T-cell (primary cell): ENCODE measurements at regions not wholly inside any gene's neighbourhood (a gene's known extent, or its start where the extent isn't known, plus 50 kb on each side); places are given as distances from the start of the nearest gene placed in this dataset.

ENCODE experiments used
- ATAC-seq, 4 experiments: fragments of 200-7000 bp in 3 of 4; fragments of 150-1000 bp in 1 of 4; cut with Tn5 transposase; replicated peaks in 1 of 4; 1 replicate in 3 of 4; 2 replicates in 1 of 4; pipeline ENCODE4 v1.10.0; 2021; ENCODE audit warnings: moderate library complexity in 3 of 4, mild to moderate bottlenecking in 2 of 4, moderate number of reproducible peaks in 1 of 4
- CTCF ChIA-PET, 2 donors: fragments of 300-600 bp; sonication (Branson Sonifier 250); formaldehyde crosslinking; loops; one replicate each; lab custom pipeline; 2022; ENCODE audit warnings: antibody characterized with exemption in 2 of 2; lab: Charles Lee
- POLR2A ChIA-PET, 2 donors: fragments of 300-600 bp; sonication (Branson Sonifier 250); formaldehyde crosslinking; loops; one replicate each; lab custom pipeline; 2022; ENCODE audit warnings: antibody characterized with exemption in 2 of 2; lab: Charles Lee
- DNase-seq, 35 experiments: peaks; one replicate each; pipeline versions ENCODE4 v3.0.0 to v3.0.0-alpha.2; 2013 to 2023
- H3K27ac ChIP-seq: one replicate; pipeline ENCODE4 v1.5.1; 2013; ENCODE audit warnings: low read length
- H3K27me3 ChIP-seq, 2 experiments: replicated peaks in 1 of 2; 1 replicate in 1 of 2; 2 replicates in 1 of 2; pipeline versions ENCODE4 v1.6.1 to v1.7.0; 2013; ENCODE audit warnings: low read length in 1 of 2, mixed read lengths in 1 of 2; ENCODE audit not compliant: control insufficient read depth in 2 of 2, insufficient read depth in 2 of 2; ENCODE audit errors: extremely low read depth in 1 of 2
- H3K36me3 ChIP-seq, 2 donors: 1 replicate in 1 of 2; 2 replicates in 1 of 2; pipeline versions ENCODE4 v1.6.1 to v1.7.0; 2013; ENCODE audit warnings: low read length in 1 of 2; ENCODE audit not compliant: control insufficient read depth in 2 of 2, insufficient read depth in 1 of 2; ENCODE audit errors: extremely low read depth in 1 of 2
- H3K4me1 ChIP-seq, 2 experiments: 1 replicate in 1 of 2; 2 replicates in 1 of 2; pipeline versions ENCODE4 v1.6.1 to v1.7.0; 2013; ENCODE audit warnings: low read length in 2 of 2, mixed read lengths in 1 of 2; ENCODE audit not compliant: insufficient read depth in 2 of 2, control insufficient read depth in 1 of 2; ENCODE audit errors: extremely low read depth in 1 of 2
- H3K4me3 ChIP-seq, 2 donors: 1 replicate in 1 of 2; 2 replicates in 1 of 2; pipeline versions ENCODE4 v1.5.1 to v1.7.0; 2013; ENCODE audit warnings: mild to moderate bottlenecking in 2 of 2, low read length in 1 of 2, moderate library complexity in 1 of 2; ENCODE audit not compliant: control insufficient read depth in 1 of 2; ENCODE audit errors: extremely low read depth in 1 of 2
- H3K9me3 ChIP-seq: 2 replicates; pipeline ENCODE4 v1.7.0; 2013
- H3K27ac Mint-ChIP-seq, 2 donors: one replicate each; pipeline ENCODE4 v1.8.0; 2020 to 2021; ENCODE audit warnings: mild to moderate bottlenecking in 2 of 2, mixed read lengths in 2 of 2
- H3K27me3 Mint-ChIP-seq, 2 donors: one replicate each; pipeline ENCODE4 v1.8.0; 2021 to 2022; ENCODE audit warnings: mixed read lengths in 2 of 2
- H3K36me3 Mint-ChIP-seq: one replicate; pipeline ENCODE4 v1.8.0; 2021; ENCODE audit warnings: mixed read lengths
- H3K4me1 Mint-ChIP-seq, 3 donors: one replicate each; pipeline ENCODE4 v1.8.0; 2020 to 2022; ENCODE audit warnings: mixed read lengths in 3 of 3, mild to moderate bottlenecking in 1 of 3
- H3K4me3 Mint-ChIP-seq, 3 donors: one replicate each; pipeline ENCODE4 v1.8.0; 2020 to 2022; ENCODE audit warnings: mild to moderate bottlenecking in 3 of 3, mixed read lengths in 3 of 3, moderate library complexity in 3 of 3
- H3K9me3 Mint-ChIP-seq, 3 donors: one replicate each; pipeline ENCODE4 v1.8.0; 2020 to 2022; ENCODE audit warnings: mixed read lengths in 3 of 3
- WGBS: methylation state at CpG from one replicate; pipeline ENCODE4 v1.1.5; 2013; ENCODE audit warnings: missing lambda C conversion rate; ENCODE audit not compliant: insufficient coverage; 5-methylcytosine and 5-hydroxymethylcytosine counted together

DNA sequence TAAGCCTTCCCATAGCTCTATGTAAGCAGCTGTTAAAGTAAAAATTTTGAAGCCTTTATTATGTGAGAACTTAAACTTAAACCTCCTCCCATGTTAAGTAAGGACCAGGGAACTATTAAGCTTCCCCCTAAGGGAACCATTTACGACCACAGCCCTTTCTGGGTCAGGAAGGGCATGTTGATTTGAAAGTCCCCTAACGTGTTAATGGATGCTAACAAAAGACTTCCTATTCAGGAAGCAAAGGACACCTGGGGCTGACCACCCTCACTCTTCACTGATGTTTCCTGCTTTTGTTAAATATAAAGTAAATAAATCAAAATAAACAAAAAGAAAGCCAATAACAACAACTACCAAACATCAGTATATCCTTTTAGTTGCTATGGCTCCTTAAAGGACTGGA lies 170.6 kb upstream of the RFX3 start:
- H3K27me3 ChIP-seq = peaks cover 0 to 3% of the 10 kb centered on the region in 2 experiments
- no peak for ATAC-seq
- no peaks in the 10 kb centered on the region for H3K36me3 ChIP-seq
- H3K27me3 Mint-ChIP-seq = peaks cover 10 to 25% of the 10 kb centered on the region in 2 donors
- H3K4me3 Mint-ChIP-seq = no peak overlapping the region
- peaks cover 2 to 8% (median 5%) of the 10 kb centered on the region in 3 donors for H3K9me3 Mint-ChIP-seq
- DNase-seq = no peak
- H3K9me3 ChIP-seq = no peaks in the 10 kb centered on the region
- H3K27ac Mint-ChIP-seq = no peak overlapping the region
- H3K4me1 ChIP-seq = no peaks in the 10 kb centered on the region
- no peaks in the 10 kb centered on the region for H3K4me1 Mint-ChIP-seq
- H3K27ac ChIP-seq = no peak overlapping the region
- POLR2A ChIA-PET = no interaction called here
- peaks cover 9% of the 10 kb centered on the region for H3K36me3 Mint-ChIP-seq
- no peak overlapping the region for H3K4me3 ChIP-seq
- CTCF ChIA-PET = no interaction called here
- no CpG with 5 or more reads among the region's 2 CpGs for WGBS

DNA sequence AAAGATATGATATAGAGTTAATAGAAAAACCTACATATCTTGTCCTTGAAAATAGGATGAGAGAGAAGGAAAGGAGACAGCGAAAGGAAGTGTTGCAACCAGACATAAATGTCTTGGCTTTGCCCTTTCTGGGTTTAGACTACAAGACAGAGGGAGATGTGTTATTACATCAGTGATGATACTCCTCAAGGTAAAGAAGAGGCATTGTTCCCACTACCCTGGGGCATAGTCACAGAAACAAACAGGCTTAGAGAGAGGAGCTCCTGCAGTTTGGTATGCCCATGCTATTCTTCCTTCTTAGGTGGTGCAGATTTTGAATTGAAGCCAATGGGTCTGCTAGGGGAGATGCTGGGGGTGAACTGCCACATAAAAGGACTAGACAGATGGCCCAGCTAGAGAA lies 166.8 kb upstream of the RFX3 start:
- ATAC-seq = no peak
- H3K27me3 ChIP-seq = peaks cover 0 to 3% of the 10 kb centered on the region in 2 experiments
- H3K27ac ChIP-seq = no peak overlapping the region
- Mint-ChIP-seq H3K9me3 (peaks cover 2 to 8% (median 5%) of the 10 kb centered on the region in 3 donors), H3K36me3 (peaks cover 8% of the 10 kb centered on the region), H3K4me1 (no peaks in the 10 kb centered on the region), H3K27me3 (peaks cover 2 to 13% of the 10 kb centered on the region in 2 donors), H3K27ac (no peak overlapping the region), H3K4me3 (no peak overlapping the region)
- ChIA-PET CTCF (interaction anchor here in 1 of 2 donors (0.7 kb wide), 2 partner anchors 188 to 1866 kb away, joined by 3 read pairs; no protein-coding TSS in a partner anchor), POLR2A (no interaction called here)
- H3K9me3 ChIP-seq = no peaks in the 10 kb centered on the region
- no CpG with 5 or more reads among the region's 1 CpG for WGBS
- no peaks in the 10 kb centered on the region for H3K36me3 ChIP-seq
- no peaks in the 10 kb centered on the region for H3K4me1 ChIP-seq
- no peak for DNase-seq
- H3K4me3 ChIP-seq = no peak overlapping the region

DNA sequence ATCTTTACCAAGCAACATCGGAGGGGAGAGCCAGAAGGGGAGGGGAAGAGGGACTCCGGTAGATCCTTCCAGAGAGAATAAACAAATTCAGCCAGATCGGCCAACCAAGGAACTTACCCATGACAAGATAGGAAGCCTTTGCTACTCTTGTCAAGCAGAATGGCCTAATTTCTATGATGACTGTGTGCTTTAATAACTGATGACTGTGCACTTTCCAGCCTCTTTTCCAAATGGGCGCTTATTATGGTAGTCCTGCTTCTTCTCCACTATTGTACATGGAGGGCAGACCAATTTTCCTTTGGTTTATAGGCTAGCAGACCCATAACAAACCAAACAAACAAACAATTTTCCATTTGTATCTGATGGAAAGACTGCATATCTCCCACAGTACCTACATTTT lies 163.8 kb upstream of the RFX3 start:
- Histone ChIP-seq H3K9me3 (no peaks in the 10 kb centered on the region), H3K4me1 (no peaks in the 10 kb centered on the region), H3K4me3 (no peak overlapping the region), H3K27me3 (peaks cover 0 to 3% of the 10 kb centered on the region in 2 experiments), H3K36me3 (no peaks in the 10 kb centered on the region), H3K27ac (no peak overlapping the region)
- H3K4me1 Mint-ChIP-seq = no peaks in the 10 kb centered on the region
- no peak overlapping the region for H3K27ac Mint-ChIP-seq
- H3K27me3 Mint-ChIP-seq = peaks cover 0 to 7% of the 10 kb centered on the region in 2 donors
- ChIA-PET CTCF (no interaction called here), POLR2A (no interaction called here)
- H3K36me3 Mint-ChIP-seq = peaks cover 8% of the 10 kb centered on the region
- DNase-seq (no peak), ATAC-seq (no peak)
- H3K4me3 Mint-ChIP-seq = no peak overlapping the region
- H3K9me3 Mint-ChIP-seq = peaks cover 2 to 8% (median 5%) of the 10 kb centered on the region in 3 donors
- no CpG with 5 or more reads among the region's 4 CpGs for WGBS

DNA sequence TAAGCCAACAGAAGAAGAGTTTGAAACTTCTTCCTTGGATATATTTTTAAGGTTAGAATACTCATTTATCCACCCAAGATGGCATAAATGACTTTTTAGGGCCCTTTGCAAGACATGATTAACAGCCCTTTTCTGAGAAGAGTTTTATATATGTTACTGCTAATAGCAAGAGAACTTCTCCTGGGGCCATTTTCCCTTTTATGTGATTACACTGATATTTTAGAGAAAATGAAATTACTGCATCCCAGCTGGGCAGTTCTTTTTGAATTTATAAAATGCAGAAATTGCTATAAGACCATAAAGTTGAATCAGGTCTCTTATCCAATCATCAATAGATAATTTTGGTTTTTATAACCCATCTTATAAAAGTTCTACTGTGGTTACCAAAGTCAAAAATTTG lies 161.3 kb upstream of the RFX3 start:
- H3K4me3 ChIP-seq = no peak overlapping the region
- POLR2A ChIA-PET = no interaction called here
- H3K9me3 Mint-ChIP-seq = peaks cover 0 to 5% (median 0%) of the 10 kb centered on the region in 3 donors
- H3K4me3 Mint-ChIP-seq = no peak overlapping the region
- H3K4me1 Mint-ChIP-seq = no peaks in the 10 kb centered on the region
- no peaks in the 10 kb centered on the region for H3K4me1 ChIP-seq
- peaks cover 4% of the 10 kb centered on the region for H3K36me3 Mint-ChIP-seq
- ATAC-seq (no peak), DNase-seq (no peak)
- no peak overlapping the region for H3K27ac ChIP-seq
- no peaks in the 10 kb centered on the region for H3K36me3 ChIP-seq
- H3K27ac Mint-ChIP-seq = no peak overlapping the region
- no peaks in the 10 kb centered on the region for H3K27me3 ChIP-seq
- no peaks in the 10 kb centered on the region for H3K27me3 Mint-ChIP-seq
- no peaks in the 10 kb centered on the region for H3K9me3 ChIP-seq
- CTCF ChIA-PET = no interaction called here

DNA sequence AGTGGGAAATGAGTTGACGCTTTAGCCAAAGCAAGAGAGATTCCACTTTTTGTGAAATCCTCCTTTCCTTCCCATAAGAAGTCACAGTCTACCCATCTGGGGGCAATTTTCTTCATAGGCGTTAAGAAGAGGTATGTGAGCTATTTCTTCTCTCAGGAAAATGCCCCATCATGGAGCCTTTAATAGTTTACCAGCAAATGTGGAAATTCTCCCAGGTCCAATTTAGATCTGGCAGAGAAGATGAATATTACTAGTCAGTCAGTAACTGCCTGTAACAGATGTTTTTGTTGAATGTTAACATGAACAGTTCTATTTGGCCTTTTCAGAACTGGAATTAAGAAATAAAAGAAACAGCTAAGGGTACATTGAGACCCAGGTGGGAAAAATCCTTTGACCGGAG lies 156.4 kb upstream of the RFX3 start:
- no peak overlapping the region for H3K27ac Mint-ChIP-seq
- ChIA-PET POLR2A (no interaction called here), CTCF (no interaction called here)
- H3K4me1 Mint-ChIP-seq = no peaks in the 10 kb centered on the region
- H3K9me3 ChIP-seq = no peaks in the 10 kb centered on the region
- H3K27me3 ChIP-seq = no peaks in the 10 kb centered on the region
- no peak for DNase-seq
- no peaks in the 10 kb centered on the region for H3K36me3 ChIP-seq
- no peaks in the 10 kb centered on the region for H3K27me3 Mint-ChIP-seq
- no peaks in the 10 kb centered on the region for H3K36me3 Mint-ChIP-seq
- H3K27ac ChIP-seq = no peak overlapping the region
- no CpG with 5 or more reads among the region's 3 CpGs for WGBS
- no peak for ATAC-seq
- no peaks in the 10 kb centered on the region for H3K4me1 ChIP-seq
- H3K4me3 ChIP-seq = no peak overlapping the region
- H3K4me3 Mint-ChIP-seq = no peak overlapping the region
- no peaks in the 10 kb centered on the region for H3K9me3 Mint-ChIP-seq

DNA sequence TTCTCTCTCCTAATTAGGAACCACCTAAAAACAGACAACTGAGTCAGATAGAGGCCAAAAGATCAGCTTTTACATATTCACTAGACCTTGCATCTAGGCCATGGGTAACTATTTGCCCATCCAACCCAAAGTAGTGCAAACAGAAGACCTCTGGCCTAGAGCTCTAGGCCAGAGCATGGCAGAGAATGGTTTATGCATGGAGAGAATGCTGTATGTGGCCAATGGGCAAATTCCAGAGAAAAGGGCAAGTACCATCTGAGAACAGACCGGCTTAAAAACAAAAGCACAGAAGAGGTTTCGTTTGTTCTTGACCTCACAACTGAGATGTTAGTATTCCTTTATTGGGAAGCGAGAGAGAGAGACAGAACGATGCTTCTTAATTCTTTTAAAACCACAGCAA lies 151.7 kb upstream of the RFX3 start:
- Mint-ChIP-seq H3K36me3 (peaks cover 10% of the 10 kb centered on the region), H3K9me3 (no peaks in the 10 kb centered on the region), H3K27ac (no peak overlapping the region), H3K4me3 (no peak overlapping the region), H3K27me3 (no peaks in the 10 kb centered on the region), H3K4me1 (no peaks in the 10 kb centered on the region)
- POLR2A ChIA-PET = no interaction called here
- DNase-seq (no peak), ATAC-seq (no peak)
- no CpG with 5 or more reads among the region's 4 CpGs for WGBS
- Histone ChIP-seq H3K4me3 (no peak overlapping the region), H3K4me1 (no peaks in the 10 kb centered on the region), H3K36me3 (no peaks in the 10 kb centered on the region), H3K9me3 (no peaks in the 10 kb centered on the region), H3K27me3 (no peaks in the 10 kb centered on the region), H3K27ac (no peak overlapping the region)
- CTCF ChIA-PET = no interaction called here

DNA sequence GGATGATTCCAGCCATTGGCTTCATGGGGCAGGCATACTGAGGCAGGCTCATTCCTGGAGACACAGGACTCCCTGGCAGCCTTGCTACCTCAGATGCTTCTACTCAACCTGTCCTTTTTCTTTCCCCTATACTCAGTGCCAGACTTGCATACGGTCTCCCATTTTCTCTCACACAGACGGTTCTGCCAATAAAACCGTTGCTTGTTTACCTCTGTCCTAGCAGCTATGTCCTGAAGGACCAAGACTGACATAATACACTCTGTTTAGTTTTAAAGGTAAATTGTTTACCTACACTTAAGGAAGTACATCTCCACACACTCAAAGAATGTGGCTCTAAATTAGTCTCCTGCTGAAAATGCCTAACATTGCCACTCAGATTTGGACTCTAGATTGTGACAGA lies 151.0 kb upstream of the RFX3 start:
- H3K4me3 ChIP-seq = no peak overlapping the region
- Mint-ChIP-seq H3K9me3 (no peaks in the 10 kb centered on the region), H3K4me1 (no peaks in the 10 kb centered on the region), H3K4me3 (no peak overlapping the region), H3K36me3 (peaks cover 10% of the 10 kb centered on the region), H3K27me3 (no peaks in the 10 kb centered on the region), H3K27ac (no peak overlapping the region)
- CTCF ChIA-PET = no interaction called here
- H3K4me1 ChIP-seq = no peaks in the 10 kb centered on the region
- H3K9me3 ChIP-seq = no peaks in the 10 kb centered on the region
- POLR2A ChIA-PET = no interaction called here
- ATAC-seq (no peak), DNase-seq (no peak)
- no peaks in the 10 kb centered on the region for H3K27me3 ChIP-seq
- H3K36me3 ChIP-seq = no peaks in the 10 kb centered on the region
- WGBS = no CpG with 5 or more reads among the region's 3 CpGs
- no peak overlapping the region for H3K27ac ChIP-seq
